Keratinocyte (primary cell): ENCODE measurements at regions not wholly inside any gene's neighbourhood (a gene's known extent, or its start where the extent isn't known, plus 50 kb on each side); places are given as distances from the start of the nearest gene placed in this dataset.

Experiments
- CTCF ChIP-seq, 3 experiments: IDR thresholded peaks in 1 of 3; conservative IDR thresholded peaks in 1 of 3; optimal IDR thresholded peaks in 1 of 3; 2 replicates in 2 of 3; 3 replicates in 1 of 3; pipeline versions ENCODE3 to v1.5.1; 2011; ENCODE audit warnings: low read length in 3 of 3, mild to moderate bottlenecking in 3 of 3, moderate library complexity in 2 of 3, control low read depth in 1 of 3, inconsistent platforms in 1 of 3; ENCODE audit not compliant: insufficient read depth in 2 of 3; ENCODE audit errors: extremely low read depth in 1 of 3
- EZH2 ChIP-seq: IDR thresholded peaks from one replicate; pipeline ENCODE4 v1.6.1; 2012; ENCODE audit warnings: inconsistent platforms, mild to moderate bottlenecking, low read length, moderate library complexity

- TF ChIP-seq CTCF (optimal IDR thresholded peaks at IDR 0.05 in 1 of 3, IDR thresholded peaks at IDR 0.05 in 1 of 3, conservative IDR thresholded peaks at IDR 0.05 in 1 of 3; ENCODE audit: extremely low read depth in 1 of 3, insufficient read depth in 2 of 3, low read length in 3 of 3) (no peak), EZH2 (no peak)
Observed at GRCh38 chr6:137610702-137611101, 116.5 kb upstream of the OLIG3 start.
